ENCODE measurements at regions not wholly inside any gene's neighbourhood (a gene's known extent, or its start where the extent isn't known, plus 50 kb on each side); places are given as distances from the start of the nearest gene placed in this dataset.
A peak's percentile ranks its signal among the peaks of the same experiment; 100 is the strongest.

GRCh38 chr14:25607192-25607591, 557.2 kb upstream of the STXBP6 start:
- no peak for TF ChIP-seq USF1 (IDR thresholded peaks at IDR 0.05)
- no peak for TF ChIP-seq ZBTB7A (IDR thresholded peaks at IDR 0.05; ENCODE audit: low read depth)
- TF ChIP-seq RAD21 (IDR thresholded peaks at IDR 0.05; ENCODE audit: low read depth): peak; percentile 42
- TF ChIP-seq YY1 (IDR thresholded peaks at IDR 0.05; ENCODE audit: low read depth): no peak
- TF ChIP-seq MAX (IDR thresholded peaks at IDR 0.05): no peak

- TF ChIP-seq TCF12 (IDR thresholded peaks at IDR 0.05; ENCODE audit: low read depth): no peak
- no peak for TF ChIP-seq CREB1 (IDR thresholded peaks at IDR 0.05; ENCODE audit: low read depth)
- no peak for TF ChIP-seq RAD21 (IDR thresholded peaks at IDR 0.05; ENCODE audit: low read depth)
- no peak for TF ChIP-seq TEAD4 (IDR thresholded peaks at IDR 0.05)
- TF ChIP-seq NFIC (IDR thresholded peaks at IDR 0.05): no peak
- TF ChIP-seq USF1 (IDR thresholded peaks at IDR 0.05): 0 out of 2 replicates have a peak, but pooled peaks have one; percentile 6
Measured at GRCh38 chr14:25602106-25602505, 552.2 kb upstream of the STXBP6 start.

GRCh38 chr14:25588751-25589150, 538.8 kb upstream of the STXBP6 start:
- TF ChIP-seq REST (IDR thresholded peaks at IDR 0.05; ENCODE audit: low read depth) (no peak), NFIC (IDR thresholded peaks at IDR 0.05) (no peak), USF1 (IDR thresholded peaks at IDR 0.05) (no peak), MAX (IDR thresholded peaks at IDR 0.05) (no peak), TEAD4 (IDR thresholded peaks at IDR 0.05) (no peak), EP300 (IDR thresholded peaks at IDR 0.05; ENCODE audit: borderline replicate concordance) (no peak)

GRCh38 chr14:25574628-25575325, 524.8 kb upstream of the STXBP6 start:
- no peak for TF ChIP-seq ZBTB7A (IDR thresholded peaks at IDR 0.05; ENCODE audit: low read depth)
- TF ChIP-seq RAD21 (IDR thresholded peaks at IDR 0.05; ENCODE audit: low read depth): no peak
- TF ChIP-seq NFIC (IDR thresholded peaks at IDR 0.05): no peak
- TF ChIP-seq MAX (IDR thresholded peaks at IDR 0.05): no peak
- no peak for TF ChIP-seq EGR1 (IDR thresholded peaks at IDR 0.05)
- no peak for TF ChIP-seq FOXM1 (IDR thresholded peaks at IDR 0.05; ENCODE audit: borderline replicate concordance, low read depth)
- no peak for TF ChIP-seq USF1 (IDR thresholded peaks at IDR 0.05)
- no peak for TF ChIP-seq CEBPB (IDR thresholded peaks at IDR 0.05)
- TF ChIP-seq EP300 (IDR thresholded peaks at IDR 0.05; ENCODE audit: borderline replicate concordance): no peak
- TF ChIP-seq TAF1 (IDR thresholded peaks at IDR 0.05; ENCODE audit: low read depth): no peak
- TF ChIP-seq TEAD4 (IDR thresholded peaks at IDR 0.05): no peak
- TF ChIP-seq REST (IDR thresholded peaks at IDR 0.05; ENCODE audit: low read depth): no peak

GRCh38 chr14:25570483-25570882, 520.5 kb upstream of the STXBP6 start:
- no peak for TF ChIP-seq EP300 (IDR thresholded peaks at IDR 0.05; ENCODE audit: borderline replicate concordance)
- no peak for TF ChIP-seq NFIC (IDR thresholded peaks at IDR 0.05)
- no peak for TF ChIP-seq ZBTB7A (IDR thresholded peaks at IDR 0.05; ENCODE audit: low read depth)
- no peak for TF ChIP-seq RAD21 (IDR thresholded peaks at IDR 0.05; ENCODE audit: low read depth)
- TF ChIP-seq CEBPB (IDR thresholded peaks at IDR 0.05): no peak
- TF ChIP-seq USF1 (IDR thresholded peaks at IDR 0.05): no peak
- no peak for TF ChIP-seq TEAD4 (IDR thresholded peaks at IDR 0.05)
- no peak for TF ChIP-seq YY1 (IDR thresholded peaks at IDR 0.05; ENCODE audit: low read depth)
- TF ChIP-seq TAF1 (IDR thresholded peaks at IDR 0.05; ENCODE audit: low read depth): no peak
- no peak for TF ChIP-seq TCF12 (IDR thresholded peaks at IDR 0.05; ENCODE audit: low read depth)
- TF ChIP-seq REST (IDR thresholded peaks at IDR 0.05; ENCODE audit: low read depth): no peak
- TF ChIP-seq EGR1 (IDR thresholded peaks at IDR 0.05): no peak
- TF ChIP-seq MAX (IDR thresholded peaks at IDR 0.05): no peak
